Activated effector memory CD4-positive, alpha-beta T cell treated with anti-CD3 and anti-CD28 coated beads, Interleukin-2, amount 50 U/mL, for 16 hours (primary cell): ENCODE measurements at regions not wholly inside any gene's neighbourhood (a gene's known extent, or its start where the extent isn't known, plus 50 kb on each side); places are given as distances from the start of the nearest gene placed in this dataset.
"Not testable (repeated sequence)": the region's sequence is repeated elsewhere in the genome, so short reads cannot be mapped to it uniquely, and the experiment has no call there.

Source experiments
- DNase-seq: peaks from one replicate; pipeline ENCODE4 v3.0.0-alpha.2; 2020

DNA sequence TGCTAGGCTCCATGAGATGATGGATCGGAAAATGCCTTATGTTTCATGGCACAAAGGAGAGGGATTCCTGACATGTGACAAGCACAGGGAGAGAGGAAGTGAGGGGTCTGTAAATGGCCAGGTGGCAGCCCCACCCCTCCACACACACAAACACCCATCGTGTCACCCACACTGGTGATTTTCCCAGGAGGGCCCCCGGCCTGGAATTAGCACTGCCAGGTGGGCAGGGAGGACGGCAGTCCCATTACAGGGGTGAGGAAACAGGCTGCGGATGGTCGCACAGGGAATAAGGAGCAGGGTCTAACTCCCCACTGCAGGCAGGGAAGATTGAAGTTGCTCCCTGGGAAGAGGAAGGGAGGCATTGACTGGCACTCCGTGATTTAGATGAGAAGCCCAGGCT is 395.3 kb upstream of the ZNF337 start:
- DNase-seq, result not testable (repeated sequence)

DNA sequence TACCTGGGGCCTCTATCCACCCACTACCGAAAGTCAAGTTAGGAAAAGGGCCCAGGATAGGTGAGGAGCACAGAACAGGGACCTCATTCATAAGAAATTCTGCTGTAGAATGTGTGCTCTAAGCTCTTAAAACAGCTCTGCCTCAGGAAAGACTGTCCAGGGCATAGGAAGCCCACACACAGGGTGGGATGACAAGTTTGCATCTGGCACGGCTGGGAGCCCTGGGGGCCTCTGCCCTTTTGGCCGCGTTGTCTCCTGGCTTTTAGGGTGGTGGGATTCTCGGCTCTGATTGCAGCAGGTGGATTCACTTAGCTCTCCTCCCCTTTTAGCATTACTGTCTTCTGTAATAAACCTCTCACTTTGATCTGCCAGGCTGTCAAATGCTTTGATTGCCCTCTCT is 389.5 kb upstream of the ZNF337 start:
- not testable (repeated sequence) for DNase-seq

DNA sequence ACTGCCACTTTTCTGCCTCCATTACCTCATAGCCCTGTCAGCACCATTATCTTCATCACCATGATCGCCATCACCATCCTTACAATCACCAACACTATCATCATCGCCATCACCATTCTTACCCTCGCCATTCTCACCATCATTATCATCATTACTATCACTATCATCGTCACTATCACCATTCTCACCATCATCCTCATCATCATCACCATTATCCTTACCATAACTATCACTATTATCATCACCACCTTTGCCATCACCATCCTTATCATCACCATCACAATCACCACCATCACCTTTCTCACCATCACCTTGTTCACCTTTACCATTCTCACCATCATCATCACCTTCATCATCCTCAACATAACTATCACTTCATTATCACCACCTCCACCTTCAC is 377.3 kb upstream of the ZNF337 start:
- DNase-seq, result not testable (repeated sequence)

DNA sequence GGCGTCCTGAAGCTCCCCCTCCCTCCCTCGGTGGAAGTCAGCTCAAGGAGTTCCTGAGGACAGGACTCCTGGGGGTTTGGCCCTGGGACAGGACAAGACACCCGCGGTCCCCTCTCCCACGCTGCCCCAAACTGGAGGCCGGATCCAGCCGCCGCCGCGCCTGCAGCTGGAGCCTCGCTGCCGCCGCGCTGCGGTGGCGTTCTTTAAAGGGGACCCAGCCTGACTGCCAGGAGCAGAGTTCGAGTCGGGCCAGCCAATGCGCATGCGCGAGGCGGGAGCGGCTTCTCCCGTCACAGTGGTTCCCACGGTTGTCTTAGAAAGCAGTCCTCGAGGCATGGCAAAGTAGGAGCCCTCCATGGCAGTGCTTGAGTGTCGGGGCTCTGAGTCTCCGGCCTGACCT is 362.7 kb upstream of the ZNF337 start:
- DNase-seq, result not testable (repeated sequence)

DNA sequence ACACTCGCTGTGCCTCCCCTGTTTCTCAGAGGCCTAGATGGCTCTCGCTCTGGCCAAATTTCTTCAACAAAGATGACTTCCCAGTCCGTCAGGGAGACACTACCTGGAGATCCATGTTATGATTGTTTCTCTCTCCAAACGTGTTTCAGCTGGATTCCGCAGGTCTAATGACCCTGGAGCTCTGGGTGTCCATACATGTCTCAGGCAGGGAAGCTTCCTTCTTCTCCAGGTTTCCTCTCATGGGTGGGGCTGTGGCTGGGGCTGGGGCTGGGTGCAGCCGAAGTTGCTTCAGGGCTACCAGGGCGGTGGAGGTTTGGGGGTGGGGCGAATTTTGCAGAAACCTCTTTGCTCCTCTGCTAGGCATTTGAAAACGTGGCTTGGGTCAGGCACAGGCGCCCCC is 361.8 kb upstream of the ZNF337 start:
- not testable (repeated sequence) for DNase-seq

DNA sequence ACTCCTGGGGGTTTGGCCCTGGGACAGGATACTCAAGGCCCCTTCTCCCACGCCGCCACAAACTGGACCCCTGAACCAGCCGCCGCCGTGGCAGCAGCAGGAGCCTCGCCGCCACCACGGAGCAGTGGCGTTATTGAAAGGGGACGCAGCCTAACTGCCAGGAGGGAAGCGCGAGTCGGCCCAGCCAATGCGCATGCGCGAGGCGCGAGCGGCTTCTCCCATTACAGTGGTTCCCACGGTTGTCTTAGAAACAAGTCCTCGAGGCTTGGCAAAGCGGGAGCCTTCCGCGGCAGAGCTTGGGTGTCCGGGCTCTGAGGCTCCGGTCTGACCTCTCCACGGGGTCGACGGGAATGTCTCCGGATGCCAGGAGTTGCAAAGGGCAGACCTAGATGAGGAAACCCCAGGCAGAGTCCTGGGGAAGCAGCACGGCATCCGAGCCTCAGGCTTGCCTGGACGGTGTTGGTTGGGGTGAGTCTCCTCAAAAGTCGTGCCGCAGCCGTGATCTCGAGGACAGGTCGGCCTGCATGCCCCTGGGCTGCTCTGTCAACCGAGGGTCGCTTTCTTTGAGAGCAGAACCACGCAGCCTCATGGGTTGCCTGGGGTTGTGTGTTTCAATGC is 360.6 kb upstream of the ZNF337 start:
- not testable (repeated sequence) for DNase-seq

DNA sequence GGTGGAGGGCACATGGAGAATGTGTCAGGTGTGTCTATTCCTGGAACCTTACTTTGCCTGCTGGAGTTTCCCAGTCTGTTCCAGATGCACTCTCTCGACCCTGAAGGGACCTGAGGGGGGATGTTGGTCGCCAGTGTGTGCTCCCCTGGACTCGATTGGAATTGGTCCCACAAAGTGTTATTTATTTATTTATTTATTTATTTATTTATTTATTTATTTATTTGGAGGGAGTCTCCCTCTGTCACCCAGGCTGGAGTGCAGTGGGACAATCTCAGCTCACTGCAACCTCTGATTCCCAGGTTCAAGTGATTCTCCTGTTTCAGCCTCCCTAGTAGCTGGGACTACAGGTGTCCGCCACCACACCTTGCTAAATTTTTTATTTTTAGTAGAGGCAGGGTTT is 329.1 kb upstream of the ZNF337 start:
- DNase-seq, result not testable (repeated sequence)

DNA sequence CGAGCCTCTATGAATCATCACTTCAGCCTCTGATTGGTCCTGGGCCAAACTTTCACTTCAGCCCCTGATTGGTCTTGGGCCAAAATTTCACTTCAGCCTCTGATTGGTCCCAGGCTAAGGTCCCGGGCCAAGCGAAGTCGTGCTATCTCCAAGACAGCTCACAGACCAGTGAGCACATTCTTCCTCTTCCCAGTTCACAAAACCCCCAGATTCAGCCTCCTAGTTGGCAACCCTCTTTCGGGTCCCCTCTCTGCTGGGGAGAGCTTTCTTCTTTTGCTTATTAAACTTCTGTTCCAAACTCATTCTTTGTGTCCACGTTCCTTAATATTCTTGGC is 314.3 kb upstream of the ZNF337 start:
- not testable (repeated sequence) for DNase-seq

DNA sequence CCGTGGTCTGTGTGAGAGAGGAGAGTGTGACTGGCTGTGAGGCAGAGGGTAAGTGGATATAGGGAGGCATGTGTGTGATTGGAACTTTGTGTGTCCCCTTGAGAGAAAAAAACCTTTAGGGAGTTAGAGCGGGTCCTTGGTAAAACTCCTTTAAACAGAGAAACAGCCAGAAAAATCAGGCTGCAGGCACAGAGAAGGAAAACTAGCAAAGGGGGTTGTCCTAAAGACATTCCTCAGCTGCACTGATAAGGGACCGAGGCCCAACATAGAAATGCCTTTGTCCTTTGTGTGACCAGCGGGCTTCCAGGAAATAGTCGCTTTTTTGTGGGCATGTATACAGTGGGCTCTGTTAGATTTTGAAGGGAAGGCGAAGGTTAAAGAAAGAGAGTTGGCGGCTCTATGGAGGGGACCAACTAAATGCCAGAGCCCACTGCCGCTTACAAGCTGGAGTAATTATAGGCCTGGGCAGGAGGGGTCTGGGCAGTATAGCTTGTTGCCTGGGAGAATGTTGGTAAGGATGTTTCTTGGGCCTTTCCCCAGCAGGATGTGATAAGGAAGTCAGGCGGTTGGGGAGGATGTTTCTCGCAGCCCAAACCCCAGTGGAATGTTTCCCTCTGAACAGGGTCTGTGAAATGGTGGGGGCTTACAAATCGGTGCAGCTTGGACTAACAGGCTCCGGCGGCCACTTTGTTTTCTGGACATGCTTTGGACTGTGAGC is 313.7 kb upstream of the ZNF337 start:
- DNase-seq, result peak; percentile 19

DNA sequence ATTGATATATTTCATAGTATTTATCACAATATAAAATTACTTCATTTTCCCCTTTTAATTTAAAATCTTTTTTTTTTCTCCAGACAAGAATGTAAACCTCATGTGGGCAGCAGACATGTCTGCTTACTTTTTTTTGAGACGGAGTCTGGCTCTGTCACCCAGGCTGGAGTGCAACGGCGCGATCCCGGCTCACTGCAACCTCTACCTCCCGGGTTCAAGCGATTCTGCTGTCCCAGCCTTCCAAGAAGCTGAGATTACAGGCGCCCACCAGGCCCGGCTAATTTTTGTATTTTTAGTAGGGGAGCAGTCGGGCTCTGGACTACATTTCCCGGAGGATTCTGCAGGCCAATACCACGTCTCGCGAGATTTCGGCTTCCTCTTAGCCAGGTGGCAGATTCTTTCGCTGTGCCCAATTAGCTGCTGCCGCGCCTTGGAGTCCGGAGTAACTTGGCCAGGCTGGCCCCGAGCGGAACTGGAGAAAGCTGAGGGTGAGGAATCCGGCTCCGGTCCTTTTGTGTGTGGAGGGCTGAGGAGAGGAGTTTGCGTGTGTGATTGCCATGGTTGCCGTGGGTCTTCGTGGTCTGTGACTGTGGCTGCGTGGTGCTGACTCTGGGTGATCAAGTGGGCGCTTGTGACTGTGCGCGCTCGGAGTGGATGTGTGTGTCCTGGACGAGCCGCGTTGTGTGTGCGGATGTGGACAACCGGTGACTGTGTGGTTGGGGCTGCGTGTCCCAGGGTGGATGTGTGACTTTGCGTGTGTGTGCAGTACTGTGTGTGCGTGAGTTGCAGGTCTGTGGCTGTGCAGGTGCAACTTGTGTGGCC is 313.0 kb upstream of the ZNF337 start:
- peak; percentile 74 for DNase-seq

DNA sequence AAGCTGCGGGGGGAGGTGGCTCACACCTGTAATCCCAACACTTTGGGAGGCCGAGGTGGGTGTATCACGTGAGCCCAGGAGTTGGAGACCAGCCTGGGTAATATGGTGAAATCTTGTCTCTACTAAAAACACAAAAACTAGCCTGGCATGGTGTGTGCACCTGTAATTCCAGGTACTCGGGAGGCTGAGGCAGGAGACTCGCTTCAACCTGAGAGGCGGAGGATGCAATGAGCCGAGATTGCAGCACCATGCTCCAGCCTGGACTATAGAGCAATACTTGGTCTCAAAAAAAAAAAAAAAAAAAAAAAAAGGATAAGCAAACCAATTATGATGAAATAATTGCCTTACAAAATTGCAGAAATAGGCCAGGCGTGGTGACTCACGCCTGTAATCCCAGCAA is 311.4 kb upstream of the ZNF337 start:
- DNase-seq, result peak; percentile 1

DNA sequence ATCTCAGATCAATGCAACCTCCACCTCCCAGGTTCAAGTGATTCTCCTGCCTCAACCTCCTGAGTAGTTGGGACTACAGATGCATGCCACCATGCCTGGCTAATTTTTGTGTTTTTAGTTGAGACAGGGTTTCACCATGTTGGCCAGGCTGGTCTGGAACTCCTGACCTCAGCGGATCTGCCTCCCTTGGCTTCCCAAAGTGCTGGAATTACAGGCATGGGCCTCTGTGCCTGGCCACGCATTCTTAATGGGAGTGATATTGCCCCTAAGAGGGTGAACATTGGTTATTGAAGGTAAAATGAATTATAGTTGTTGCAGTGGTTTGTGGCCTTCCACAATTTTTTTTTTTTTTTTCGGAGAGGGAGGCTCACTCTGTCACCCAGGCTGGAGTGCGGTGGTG is 309.5 kb upstream of the ZNF337 start:
- peak; percentile 16 for DNase-seq

DNA sequence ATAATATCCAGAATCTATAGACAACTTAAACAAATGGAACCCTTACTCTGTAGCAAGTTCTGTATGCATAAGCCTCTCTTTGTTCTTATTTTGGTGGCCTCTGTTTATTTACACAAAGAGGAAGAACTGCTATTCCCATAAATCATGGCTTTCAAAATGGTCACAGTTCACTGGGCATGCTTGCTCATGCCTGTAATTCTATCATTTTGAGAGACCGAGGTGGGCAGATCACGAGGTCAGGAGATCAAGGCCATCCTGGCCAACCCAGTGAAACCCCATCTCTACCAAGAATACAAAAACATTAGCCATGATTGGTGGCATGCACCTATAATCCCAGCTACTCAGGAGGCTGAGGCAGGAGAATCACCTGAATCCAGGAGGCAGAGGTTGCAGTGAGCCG is 307.3 kb upstream of the ZNF337 start:
- DNase-seq, result not testable (repeated sequence)

DNA sequence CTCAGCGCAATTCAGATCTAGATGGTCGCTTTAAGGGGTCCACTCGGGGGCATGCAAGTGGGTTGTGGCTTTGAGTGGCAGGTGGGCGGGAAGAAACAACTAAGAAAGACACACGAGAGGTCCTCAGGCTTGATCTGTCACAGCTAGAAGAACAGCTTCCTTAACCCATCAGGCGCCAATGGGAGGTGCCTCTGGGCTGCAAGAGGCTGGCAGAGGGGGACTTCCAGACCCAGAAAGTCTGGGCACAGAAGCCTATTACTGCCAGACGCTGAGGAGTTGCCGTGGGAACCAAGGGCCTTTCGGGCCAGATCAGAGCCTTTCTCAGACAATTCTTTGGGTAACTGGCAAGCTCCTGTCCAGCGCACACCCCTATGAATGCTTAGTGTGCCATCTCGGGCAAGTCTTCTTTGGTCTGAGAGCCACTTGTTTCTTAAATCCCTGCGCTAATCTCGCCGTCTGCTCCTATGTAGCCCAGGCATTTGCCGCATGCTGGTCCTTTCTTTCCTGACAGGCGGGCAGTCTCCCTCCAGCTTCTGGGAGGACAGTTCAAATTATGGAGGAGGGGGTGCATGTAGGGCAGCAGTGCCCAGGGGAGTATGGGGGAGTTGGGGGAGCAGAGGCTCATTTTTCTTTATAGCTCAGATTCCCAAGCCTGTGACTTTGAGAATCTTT is 300.9 kb upstream of the ZNF337 start:
- peak; percentile 39 for DNase-seq

DNA sequence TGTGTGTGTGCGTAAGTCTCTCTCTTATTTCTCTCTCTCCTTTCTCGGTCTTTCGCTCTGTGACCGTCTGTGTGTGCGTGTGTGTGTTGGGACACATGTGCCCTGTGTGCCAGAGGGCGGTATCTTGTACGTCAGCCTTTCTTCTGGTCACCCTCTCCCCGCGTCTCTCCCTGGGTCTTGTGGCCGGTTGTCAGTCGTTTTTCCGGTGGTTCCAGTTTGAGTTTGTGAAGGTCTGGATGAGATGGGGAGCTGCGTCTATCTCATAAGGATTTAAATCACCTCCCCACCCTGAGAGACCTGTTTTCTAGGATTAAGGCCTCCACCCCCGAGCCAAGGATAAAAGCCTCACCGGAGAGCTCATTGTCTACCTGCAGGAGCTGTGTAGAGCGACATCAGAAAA is 295.5 kb upstream of the ZNF337 start:
- no peak for DNase-seq

DNA sequence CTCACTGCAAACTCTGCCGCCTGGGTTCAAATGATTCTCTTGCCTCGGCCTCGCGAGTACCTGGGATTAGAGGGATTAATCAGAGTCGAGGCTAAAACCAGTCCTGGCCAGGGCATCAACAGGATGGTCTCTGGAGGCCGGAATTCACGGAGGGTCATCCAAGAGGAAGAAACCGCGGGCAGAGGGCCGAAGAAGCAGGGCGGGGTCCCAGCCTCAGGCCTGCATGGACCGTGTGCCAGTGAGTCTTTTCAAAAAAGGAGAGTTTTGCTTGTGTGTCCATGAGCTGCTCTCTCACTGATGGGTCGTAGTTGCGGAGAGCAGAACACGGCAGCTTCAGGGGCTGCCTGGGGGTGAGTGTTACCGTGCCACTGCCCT is 295.1 kb upstream of the ZNF337 start:
- peak; percentile 25 for DNase-seq

DNA sequence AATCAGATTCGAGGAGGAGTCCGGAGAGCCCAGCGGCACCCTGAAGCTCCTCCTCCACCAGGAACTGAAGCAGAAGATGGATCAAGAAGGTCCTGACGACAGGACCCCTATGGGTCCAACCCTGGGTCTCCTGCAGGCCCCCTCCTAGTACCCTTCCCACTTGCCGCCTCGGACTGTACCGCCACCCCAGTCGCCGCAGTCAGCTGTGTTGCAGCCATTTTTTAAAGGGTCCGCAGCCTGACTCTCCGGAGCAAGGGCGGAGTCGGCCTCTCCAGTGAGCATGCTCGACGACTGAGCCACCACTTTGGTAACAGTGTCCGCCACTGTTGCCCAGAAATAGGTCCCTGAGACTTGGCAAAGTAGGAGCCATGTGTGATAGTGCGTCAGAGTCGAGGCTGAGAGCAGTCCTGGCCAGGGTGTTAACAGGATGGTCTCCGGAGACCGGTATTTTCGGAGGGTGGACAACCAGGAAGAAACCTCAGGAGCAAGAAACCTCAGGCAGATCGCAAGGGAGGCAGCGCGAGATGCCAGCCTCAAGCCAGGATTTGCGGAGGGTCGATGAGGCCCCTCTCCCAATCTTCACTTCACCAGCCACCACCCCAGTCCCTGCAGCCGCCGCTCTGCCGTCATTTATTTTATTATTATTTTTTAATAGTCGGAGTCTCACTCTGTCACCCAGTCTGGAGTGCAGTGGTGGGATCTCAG is 294.6 kb upstream of the ZNF337 start:
- DNase-seq, result peak; percentile 43

DNA sequence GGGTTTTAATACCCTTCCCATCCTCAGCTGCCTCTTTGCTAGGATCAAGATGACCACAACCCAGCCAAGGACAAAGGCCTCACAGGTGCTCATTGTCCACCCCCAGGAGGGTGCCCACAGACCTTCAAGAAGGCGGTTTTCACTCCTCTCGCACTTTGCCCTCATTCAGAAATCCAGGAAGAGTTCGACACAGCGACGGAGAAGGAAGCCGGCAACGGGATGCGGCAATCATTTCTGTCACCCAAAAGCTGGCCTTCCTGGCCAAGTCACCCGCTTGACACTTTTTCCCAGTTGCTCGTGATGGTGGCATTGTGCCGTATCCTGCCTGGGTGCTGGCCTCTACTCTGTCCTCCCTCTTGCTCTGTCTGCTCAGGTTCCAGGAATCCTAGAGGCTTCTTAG is 293.0 kb upstream of the ZNF337 start:
- peak; percentile 33 for DNase-seq

DNA sequence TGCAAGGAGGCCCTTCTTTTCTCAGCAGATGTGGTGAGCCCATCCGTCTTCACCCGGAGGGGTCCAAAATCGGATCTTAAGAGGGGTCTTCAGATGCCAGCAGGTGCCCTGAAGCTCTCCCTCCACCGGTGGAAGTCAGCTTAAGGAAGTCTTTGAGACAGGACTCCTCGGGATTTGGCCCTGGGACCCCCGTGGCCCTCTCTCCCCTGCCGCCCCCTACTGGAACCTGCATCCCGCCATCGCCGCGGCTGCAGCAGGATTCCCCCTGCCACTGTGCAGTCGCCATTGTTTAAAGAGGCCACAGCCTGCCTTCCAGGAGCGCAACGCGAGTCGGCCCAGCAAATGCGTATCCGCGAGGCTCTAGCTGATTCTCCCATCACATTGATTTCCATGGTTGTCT is 292.5 kb upstream of the ZNF337 start:
- peak; percentile 51 for DNase-seq

DNA sequence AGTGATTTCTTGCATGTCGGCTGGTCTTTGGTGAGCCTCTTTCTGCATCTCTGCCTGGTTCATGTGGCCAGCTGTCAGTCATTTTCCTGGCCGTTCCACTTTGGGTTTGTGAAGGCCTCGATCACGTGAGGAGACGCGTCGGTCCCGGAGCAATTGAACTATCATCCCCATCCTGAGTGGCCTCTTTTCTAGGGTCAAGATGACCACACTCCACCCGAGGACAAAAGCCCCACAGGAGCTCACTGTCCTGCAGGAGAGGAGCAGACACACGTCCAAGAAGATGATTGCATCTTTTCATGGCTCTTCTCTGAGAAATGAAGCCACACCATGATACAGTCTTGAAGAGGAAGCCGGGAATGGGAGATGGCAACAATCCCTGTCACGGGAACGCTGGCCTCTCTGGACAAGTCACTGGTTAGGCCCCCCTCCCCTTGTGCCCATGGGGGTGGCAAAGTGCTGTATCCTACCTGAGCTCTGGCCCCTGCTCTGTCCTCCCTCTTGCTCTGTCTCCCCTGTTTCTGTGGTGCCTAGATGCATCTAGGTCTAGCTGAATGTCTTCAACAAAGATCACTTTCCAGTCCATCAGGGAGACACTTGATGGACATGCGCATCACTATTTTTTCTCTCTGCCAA is 291.4 kb upstream of the ZNF337 start:
- DNase-seq, result not testable (repeated sequence)

DNA sequence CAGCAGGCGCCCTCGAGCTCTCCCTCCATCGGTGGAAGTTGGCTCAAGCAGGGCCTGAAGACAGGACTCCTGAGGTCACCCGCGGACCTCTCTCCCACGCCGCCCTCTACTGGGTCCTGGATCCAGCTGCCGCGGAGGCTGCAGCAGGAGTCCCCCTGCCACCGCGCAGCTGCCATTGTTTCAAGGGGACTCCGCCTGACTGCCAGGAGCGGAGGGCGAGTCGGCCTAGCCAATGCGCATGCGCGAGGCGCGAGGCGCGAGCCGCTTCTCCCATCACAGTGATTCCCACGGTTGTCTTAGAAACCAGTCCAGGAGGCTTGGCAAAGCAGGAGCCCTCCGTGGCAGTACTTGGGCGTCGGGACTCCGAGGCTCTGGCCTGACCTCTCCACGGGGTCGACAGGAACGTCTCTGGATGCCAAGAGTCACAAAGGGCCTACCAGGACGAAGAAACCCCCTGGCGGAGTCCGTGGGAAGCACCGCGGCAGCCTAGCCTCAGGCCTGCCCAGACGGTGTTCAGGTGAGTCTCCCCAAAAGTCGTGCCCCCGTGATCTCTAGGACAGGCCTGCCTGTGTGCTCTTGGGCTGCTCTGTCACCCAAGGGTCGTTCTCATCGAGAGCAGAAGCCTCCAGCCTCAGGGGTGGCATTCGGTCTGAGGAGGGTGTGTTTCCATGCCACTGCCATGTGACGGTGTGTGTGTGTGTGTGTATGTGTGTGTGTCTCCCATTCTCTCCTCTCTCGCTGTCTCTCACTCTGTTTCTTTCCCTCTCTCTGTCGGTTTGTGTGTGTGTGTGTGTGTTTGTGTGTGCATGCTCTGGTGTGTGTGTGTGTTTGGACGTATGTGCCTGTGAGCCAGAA is 290.6 kb upstream of the ZNF337 start:
- DNase-seq, result peak; percentile 83
